GM18505 (cell line): ENCODE measurements at regions not wholly inside any gene's neighbourhood (a gene's known extent, or its start where the extent isn't known, plus 50 kb on each side); places are given as distances from the start of the nearest gene placed in this dataset.
A peak's percentile ranks its signal among the peaks of the same experiment; 100 is the strongest.
"Not testable (repeated sequence)": the region's sequence is repeated elsewhere in the genome, so short reads cannot be mapped to it uniquely, and the experiment has no call there.

Experiments used
- ATAC-seq: cut with Tn5 transposase; IDR thresholded peaks from one replicate; pipeline ENCODE4 v1.9.1; 2021; ENCODE audit not compliant: unreplicated experiment
- POLR2A ChIP-seq: IDR thresholded peaks from 4 replicates; pipeline ENCODE4 v1.6.1; 2011; ENCODE audit warnings: borderline replicate concordance; ENCODE audit not compliant: insufficient read depth, insufficient read length; ENCODE audit errors: extremely low read depth

DNA sequence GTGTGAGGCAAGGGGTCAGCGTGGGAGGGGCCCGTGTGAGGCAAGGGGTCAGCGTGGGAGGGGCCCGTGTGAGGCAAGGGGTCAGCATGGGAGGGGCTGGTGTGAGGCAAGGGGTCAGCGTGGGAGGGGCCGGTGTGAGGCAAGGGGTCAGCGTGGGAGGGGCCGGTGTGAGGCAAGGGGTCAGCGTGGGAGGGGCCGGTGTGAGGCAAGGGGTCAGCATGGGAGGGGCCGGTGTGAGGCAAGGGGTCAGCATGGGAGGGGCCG is 119.2 kb downstream of the SEPTIN14 start:
- ATAC-seq, result not testable (repeated sequence)

DNA sequence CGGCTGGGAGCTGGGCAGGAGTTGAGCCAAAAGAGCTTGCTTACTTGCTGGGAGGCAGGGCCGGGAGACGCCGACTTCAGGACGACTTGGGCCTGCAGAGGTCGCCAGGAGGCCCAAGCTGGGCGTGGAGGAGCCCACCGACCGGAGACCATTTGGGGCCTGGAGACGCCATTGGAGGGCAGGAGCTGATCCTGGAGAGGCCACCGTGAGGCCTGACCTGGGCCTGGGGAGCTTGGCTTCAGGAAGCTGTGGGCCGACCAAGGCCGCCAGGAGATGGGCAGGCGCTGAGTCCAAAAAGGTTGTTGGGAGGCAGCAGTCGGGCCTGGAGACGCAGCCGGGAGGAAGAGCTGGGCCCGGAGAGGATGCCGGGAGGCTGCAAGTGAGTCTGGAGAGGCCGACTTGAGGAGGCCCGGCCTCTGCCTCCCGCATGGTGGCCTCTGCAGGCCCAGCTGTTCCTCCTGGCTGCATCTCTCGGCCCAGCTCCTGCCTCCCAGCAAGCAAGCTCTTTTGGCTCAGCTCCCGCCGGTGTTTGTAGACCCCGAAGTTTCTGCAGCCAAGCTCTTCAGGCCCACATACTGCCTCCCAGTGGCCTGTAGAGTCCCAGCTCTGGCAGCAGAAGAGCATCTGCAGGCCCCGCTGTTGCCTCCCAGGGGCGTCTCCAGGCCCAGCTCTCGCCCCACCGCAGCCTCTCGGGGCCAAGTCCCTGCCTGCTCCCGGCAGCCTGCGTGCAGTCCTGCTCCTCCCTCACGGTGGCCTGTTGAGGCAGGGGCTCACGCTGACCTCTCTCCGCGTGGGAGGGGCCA is 119.7 kb downstream of the SEPTIN14 start:
- ATAC-seq, result not testable (repeated sequence)

DNA sequence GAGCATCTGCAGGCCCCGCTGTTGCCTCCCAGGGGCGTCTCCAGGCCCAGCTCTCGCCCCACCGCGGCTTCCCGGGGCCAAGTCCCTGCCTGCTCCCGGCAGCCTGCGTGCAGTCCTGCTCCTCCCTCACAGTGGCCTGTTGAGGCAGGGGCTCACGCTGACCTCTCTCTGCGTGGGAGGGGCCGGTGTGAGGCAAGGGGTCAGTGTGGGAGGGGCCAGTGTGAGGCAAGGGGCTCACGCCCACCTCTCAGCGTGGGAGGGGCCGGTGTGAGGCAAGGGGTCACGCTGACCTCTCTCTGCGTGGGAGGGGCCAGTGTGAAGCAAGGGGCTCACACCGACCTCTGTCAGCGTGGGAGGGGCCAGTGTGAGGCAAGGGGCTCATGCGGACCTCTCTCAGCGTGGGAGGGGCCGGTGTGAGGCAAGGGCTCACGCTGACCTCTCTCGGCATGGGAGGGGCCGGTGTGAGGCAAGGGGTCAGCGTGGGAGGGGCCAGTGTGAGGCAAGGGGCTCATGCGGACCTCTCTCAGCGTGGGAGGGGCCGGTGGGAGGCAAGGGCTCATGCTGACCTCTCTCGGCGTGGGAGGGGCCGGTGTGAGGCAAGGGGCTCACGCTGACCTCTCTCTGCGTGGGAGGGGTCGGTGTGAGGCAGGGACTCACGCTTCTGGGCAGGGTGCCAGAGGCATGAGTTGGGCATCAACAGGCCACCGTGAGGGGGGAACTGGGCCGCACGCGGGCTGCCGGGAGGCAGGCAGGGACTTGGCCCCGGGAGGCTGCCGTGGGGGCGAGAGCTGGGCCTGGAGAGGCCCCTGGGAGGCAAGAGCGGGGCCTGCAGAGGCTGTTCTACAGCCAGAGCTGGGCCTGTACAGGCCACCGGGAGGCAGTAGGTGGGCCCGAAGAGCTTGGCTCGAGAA is 120.6 kb downstream of the SEPTIN14 start:
- ATAC-seq, result not testable (repeated sequence)

DNA sequence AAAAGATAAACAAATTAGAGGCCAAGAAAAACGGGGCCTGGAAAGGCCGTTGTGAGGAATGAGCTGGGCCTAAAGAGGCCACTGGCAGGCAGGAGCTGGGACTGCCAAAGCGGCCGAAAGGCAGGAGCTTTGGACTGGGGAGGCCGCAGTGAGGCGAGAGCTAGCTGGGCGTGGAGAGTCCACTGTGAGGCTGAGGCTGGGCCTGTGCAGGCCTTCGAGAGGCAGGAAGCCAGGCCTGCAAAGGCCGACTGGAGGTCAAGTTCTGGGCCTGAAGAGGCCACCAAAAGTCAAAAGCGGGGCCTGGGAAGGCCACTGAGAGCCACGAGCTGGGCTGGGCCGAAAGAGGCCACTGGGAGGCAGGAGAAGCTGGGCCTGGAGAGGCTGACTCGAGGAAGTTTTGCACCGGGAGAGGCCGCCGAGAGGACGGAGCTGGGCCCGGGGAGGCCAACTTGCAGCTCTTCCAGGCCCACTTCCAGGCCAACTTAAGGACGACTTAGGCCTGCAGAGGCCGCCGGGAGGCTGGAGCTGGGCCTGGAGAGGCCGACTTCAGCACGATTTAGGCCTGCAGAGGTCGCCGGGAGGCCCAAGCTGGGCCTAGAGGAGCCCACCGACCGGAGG is 121.8 kb downstream of the SEPTIN14 start:
- ATAC-seq, result not testable (repeated sequence)

DNA sequence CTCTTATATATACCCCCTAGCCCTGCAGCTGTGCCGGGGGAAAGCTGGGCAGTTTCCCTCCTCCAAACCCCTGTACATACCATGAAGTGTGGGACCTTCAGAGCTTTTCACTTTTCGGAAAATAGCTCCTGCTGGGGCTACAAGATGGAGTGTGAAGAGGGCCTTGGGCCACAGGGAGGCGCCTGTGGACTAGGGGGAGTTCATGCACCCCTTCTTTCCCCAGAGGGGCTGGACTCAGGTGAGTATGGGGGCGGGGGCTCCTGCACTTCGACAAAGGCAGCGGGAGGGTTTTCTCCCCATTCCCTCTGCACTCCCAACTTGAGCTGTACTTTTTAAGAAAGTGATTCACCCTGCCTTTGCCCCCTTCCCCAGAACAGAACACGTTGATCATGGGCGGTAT is 122.5 kb downstream of the SEPTIN14 start:
- ATAC-seq, result not testable (repeated sequence)

DNA sequence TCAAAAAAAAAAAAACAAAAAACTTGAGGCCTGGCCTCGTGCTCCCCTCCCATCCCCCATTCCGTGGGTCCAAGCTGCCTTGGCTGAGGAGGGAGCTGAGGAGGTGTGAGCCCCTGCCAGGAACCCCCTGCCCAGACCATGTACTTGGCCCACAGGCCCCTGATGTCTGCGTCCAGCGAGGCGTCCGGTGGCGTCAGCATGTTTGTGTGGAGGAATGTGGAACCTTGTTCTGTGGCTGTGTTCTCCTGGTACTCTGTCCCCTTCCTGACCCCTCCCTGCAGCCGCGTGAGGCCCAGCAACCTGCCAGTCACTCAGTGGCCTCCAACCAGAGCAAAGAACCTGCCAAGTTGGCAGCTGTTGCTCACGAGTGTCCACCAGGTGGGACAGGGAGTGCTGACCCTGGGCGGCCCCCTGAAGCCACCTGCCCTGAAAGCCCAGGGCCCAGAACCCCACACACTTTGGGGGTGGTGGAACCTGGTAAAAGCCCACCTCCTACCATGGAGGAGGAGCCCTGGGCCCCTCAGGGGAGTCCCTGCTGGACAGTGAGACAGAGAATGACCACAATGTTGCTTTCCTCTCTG is 125.8 kb downstream of the SEPTIN14 start:
- not testable (repeated sequence) for ATAC-seq

DNA sequence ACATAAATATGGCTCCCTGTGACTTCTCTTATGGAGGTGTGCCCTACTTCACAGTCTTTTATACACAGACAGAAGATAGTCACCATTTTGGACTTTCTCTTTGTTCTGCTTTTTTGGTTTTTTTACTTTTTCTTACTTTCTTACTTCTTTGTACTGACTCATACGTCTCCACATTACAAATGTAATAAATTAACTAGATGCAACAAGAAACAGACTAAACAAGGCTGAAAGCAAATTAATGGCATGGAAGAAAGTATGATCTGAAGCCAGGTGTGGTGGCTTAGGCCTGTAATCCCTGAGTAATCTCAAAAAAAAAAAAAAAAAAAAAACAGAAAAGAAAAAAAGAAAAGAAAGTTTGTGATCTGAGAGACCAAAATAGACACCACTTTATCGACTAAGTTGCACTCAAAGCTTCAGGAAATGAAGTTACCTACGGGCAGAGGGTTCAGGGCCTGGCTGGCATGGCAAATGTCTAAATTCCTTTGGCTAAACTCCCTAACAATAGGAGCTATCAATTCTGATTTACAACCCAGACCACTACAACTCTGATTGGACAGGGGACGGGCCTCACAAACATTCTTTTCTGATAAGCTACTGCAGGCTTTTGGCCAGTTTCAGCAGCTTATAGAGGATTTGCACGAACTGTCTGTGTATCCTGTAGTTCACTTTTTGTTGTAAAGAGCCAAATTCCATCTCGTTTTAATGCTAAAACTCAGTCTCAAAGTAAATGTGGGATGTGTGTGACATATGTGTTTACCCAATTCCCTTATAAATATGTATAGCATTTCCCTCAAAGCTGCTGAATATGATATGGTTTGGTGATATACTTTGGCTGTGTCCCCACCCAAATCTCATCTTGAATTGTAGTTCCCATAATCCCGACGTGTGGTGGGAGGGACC is 129.1 kb downstream of the SEPTIN14 start:
- no peak for ATAC-seq
- no peak for TF ChIP-seq POLR2A

DNA sequence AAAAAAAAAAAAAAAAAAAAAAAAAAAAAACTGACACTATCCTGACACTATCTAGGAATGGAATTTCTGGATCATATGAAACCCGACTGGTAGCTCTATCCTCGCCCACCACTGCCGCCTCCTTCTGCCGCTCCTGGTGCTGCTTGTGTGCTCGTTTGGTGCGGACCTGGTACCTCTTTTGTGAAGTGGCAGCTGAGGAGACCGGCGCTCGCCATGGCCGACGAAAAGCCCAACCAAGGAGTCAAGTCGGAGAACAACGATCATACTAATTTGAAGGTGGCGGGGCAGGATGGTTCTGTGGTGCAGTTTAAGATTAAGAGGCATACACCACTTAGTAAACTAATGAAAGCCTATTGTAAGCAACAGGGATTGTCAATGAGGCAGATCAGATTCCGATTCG is 130.6 kb downstream of the SEPTIN14 start:
- ATAC-seq, result no peak
- no peak for TF ChIP-seq POLR2A

DNA sequence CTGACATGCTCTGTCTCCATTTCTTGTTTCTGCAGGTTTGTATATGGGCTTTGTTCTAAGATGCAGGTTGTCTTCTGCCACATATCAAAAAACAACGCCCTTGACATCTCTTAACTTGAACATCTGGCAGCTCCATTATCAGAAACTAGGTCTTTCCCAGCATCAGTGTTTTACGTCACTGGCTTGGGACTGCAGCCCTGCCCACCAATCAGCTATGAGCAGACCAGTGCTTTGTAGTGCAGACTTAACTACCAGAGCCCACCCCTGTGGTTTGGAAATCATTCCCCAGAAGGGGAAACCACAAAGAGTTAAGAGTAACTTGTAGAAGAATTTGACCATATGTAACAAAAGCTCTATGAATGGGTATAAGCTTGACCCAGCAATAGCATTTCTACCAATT is 132.4 kb downstream of the SEPTIN14 start:
- no peak for TF ChIP-seq POLR2A
- ATAC-seq, result no peak

DNA sequence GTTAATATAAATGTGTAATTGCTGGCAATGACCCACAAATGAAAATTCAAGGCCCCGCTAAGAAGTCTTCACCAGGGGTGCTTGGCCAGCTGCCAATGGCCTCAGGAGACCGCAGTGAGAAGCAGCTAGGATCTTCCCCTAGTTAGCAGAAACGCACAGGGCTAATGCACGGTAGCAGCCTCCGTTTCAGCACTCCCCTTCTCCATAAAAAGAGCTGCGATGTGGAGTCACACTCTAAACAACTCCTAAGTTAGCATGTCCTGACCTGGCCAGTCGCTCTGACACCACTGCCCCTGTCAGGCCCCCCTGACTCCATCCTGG is 139.0 kb downstream of the SEPTIN14 start:
- no peak for ATAC-seq
- no peak for TF ChIP-seq POLR2A

DNA sequence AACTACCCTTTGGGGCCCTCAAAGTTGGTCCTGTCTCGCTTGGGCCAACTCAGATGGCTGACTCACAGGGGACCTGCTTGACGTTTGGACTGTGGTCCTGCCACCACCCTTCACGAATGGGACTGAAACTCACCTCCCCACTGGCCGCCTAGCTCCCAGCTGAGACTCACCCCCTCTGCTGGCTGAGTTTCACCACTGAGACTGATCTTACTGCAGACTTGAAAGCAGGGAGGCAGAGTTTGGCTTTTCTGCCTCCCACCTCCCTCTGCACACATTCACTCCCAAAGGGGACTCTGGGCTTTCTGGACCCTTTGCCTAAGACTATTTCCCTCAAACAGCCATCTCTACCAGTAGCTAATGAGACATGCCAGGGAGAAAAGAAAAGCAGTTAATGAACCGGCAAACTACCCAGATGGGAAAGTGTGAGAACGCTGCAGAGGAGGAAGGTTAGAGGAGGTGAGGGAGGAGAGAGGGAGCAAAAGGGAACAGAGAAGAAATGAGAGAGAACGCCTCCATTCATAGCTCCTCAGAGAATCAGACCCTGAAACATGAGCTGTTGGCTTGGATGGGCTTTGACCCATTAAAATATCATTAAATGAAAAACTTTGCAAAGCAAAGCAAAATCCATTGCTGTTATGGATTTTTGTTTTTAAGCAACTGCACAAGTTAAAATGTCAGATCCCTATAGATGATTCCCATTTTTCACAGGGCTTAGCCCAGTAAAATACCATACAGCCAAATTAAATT is 139.5 kb downstream of the SEPTIN14 start:
- ATAC-seq, result peak; percentile 95

DNA sequence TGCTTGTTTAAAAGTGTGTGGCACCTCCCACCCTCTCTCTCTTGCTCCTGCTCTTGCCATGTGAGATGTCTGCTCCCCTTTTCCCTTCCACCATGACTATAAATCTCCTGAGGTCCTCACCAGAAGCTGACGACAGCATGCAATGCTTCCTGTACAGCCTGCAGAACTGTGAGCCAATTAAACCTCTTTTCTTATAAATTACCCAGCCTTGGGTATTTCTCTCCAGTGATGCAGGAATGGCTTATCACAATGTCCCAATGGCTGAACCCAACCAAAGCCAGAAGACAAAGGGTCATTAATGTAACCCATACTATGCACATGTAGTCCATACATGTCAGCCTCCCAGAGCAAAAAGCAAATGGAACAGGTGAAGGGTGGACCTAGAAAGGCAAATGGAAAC is 141.5 kb downstream of the SEPTIN14 start:
- ATAC-seq, result not testable (repeated sequence)

DNA sequence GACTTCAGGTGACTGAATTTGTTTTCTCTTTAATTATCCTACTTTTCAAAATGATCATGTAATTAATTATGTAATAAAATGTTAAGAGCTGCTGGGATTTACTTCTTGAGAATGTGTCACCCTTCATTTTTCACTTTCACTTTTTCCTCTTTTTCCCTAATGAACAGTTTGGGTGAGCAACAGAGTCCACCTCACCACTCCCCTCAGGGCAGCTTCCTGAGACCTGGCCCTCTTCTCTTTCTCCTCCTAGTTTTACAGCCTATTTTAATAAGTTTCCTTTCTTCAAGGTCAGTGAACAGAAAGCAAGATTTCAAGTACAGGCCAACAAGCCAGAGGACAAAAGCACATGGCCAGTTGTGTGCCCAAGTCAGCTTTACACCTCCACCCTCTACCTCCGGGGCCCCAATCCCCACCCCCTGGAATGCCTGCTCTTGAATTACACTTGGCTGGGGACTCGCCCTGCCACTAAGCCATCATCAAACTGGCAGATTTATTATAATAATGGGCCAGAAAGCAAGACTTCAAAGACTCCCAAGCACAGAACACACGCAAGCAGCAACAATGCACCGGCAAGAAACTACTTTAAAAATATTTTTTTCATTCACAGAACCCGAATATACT is 143.1 kb upstream of the VOPP1 start:
- not testable (repeated sequence) for ATAC-seq

DNA sequence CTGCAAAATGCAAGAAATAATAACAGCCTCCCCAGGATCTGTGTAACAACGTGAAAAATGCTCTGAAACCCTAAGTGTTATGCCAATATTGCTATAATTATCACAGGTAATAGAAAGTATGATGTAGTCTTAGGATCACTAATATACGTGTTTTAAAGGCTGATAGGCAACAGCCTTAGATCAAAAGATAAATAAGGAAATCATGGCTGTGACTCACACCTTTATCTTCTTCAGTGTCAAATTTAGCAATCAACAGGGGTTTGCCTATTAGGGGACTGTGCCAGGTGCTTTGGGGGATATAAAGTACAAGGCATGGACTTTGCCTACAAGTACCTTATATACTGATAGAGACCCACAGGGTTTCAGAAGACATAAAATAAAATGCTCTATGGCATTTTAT is 142.1 kb upstream of the VOPP1 start:
- not testable (repeated sequence) for ATAC-seq

DNA sequence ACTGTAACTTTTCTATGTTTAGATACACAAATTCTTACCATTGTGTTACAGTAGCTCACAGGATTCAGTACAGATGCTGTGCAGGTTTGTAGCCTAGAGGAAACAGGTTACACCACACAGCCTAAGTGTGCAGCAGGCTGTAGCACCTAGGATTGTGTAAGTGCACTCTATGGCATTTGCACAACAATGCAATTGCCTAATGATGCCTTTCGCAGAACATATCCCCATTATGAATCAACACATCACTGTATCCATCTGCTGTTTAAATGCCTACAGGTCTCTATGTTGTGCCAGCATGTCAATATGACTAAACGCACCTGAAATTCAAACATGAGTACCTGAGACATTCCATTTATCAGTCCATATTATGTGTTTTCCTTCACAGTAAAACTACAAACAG is 138.0 kb upstream of the VOPP1 start:
- ATAC-seq, result not testable (repeated sequence)

DNA sequence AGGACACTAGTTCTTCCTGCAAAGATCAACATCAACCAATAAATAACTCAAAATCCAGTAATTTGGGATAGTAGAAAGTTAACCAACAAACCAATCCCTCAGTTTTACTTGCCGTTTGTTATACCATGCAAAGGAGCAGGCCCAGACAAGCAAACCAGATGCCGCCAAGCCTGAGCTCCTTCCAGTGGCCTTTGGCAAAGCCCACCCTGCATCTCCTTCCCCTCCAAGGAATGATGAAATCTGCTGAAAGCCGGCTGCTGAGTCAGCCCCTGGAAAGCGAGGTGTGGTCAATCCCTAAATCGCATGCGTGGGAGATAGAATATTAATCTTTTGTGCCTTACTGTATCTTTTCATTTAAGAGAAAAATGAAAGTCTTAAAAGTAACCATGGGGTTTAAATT is 135.7 kb upstream of the VOPP1 start:
- ATAC-seq, result not testable (repeated sequence)

DNA sequence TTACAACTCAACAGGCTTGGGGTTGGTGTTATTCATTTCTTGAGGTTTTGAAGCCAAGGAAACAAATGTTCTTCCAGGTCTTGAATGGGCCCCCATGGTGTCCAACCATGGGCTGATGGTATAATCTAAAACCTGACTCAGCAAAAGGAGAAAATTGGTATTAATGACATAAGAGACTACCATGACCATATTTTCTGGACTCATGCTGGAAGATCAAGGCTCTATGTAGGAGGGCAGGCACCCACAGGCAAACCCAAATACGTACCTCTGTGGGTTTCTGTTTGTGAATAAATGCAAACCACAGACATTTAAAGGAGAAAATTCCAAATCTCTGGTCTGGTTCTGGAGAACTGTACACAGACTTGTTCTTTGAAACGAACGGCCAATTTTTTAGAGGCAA is 135.1 kb upstream of the VOPP1 start:
- ATAC-seq, result not testable (repeated sequence)

DNA sequence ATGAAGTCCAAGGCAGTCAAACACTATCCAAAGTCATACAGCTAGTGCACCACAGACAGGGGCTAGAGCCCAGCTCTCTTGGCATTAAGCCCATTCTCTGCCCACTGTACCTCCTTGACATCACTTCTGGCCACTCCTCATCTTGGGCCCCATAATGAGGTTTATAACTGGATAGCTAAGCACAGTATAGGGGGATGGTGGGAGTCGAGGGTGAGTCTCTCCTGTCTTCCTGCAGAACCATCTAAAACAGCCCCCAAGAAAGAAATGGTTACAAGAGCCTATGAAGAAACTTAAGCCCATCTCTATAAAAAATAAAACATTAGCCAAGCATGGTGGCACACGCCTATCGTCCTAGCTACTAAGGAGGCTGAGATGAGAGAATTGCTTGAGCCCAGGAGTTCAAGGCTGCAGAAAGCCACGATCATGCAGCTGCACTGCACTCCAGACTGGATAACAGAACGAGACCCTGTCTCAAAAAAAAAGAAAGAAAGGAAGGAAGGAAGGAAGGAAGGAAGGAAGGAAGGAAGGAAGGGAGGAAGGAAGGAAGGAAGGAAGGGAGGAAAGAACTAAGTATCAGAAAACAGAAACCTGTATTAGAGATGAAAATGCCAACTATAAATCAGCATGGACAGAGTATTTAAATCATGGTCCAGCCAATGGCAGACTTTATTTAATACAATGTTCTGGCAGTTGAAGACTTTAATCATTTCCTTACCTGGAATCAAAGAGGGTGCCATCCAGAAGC is 134.3 kb upstream of the VOPP1 start:
- not testable (repeated sequence) for ATAC-seq
